ENCODE measurements at regions not wholly inside any gene's neighbourhood (a gene's known extent, or its start where the extent isn't known, plus 50 kb on each side); places are given as distances from the start of the nearest gene placed in this dataset.
"Not testable (repeated sequence)": the region's sequence is repeated elsewhere in the genome, so short reads cannot be mapped to it uniquely, and the experiment has no call there.

DNA sequence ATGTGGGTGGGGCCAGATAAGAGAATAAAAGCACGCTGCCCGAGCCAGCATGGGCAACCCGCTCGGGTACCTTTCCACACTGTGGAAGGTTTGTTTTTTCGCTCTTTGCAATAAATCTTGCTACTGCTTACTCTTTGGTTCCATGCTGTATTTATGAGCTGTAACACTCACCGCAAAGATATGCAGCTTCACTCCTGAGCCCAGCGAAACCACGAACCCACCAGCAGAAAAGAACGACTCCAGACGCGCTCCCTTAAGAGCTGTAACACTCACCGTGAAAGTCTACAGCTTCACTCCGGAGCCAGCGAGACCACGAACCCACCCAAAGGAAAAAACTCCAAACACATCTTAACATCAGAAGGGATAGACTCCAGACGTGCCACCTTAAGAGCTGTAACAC, 76.7 kb downstream of the TFAP2A start:
- H3K4me2 ChIP-seq (ENCODE audit: insufficient read depth, low read length), result no peak overlapping the region
- no peak overlapping the region for H2AFZ ChIP-seq (ENCODE audit: low read depth, low read length)
- H3K79me2 ChIP-seq (ENCODE audit: control insufficient read depth, insufficient read depth, low read length), result no peaks in the 10 kb centered on the region
- CTCF ChIA-PET, result no interaction called here
- no peaks in the 10 kb centered on the region for H3K9me3 ChIP-seq (replicated peaks; ENCODE audit: control insufficient read depth, insufficient read depth, low read length)
- H3K36me3 ChIP-seq (ENCODE audit: control insufficient read depth in 2 of 2, extremely low read depth in 1 of 2, insufficient read depth in 2 of 2, low read length in 2 of 2), result no peaks in the 10 kb centered on the region
- FAIRE-seq, result no peak
- no peak for DNase-seq (ENCODE audit: low read depth, low spot score)
- TF ChIP-seq POLR2A (IDR thresholded peaks at IDR 0.05; ENCODE audit: low read depth, low read length) (no peak), JUN (IDR thresholded peaks at IDR 0.05; ENCODE audit: borderline replicate concordance, insufficient read depth, insufficient read length, low read depth) (no peak)
- TF ChIP-seq, protein P1, sequence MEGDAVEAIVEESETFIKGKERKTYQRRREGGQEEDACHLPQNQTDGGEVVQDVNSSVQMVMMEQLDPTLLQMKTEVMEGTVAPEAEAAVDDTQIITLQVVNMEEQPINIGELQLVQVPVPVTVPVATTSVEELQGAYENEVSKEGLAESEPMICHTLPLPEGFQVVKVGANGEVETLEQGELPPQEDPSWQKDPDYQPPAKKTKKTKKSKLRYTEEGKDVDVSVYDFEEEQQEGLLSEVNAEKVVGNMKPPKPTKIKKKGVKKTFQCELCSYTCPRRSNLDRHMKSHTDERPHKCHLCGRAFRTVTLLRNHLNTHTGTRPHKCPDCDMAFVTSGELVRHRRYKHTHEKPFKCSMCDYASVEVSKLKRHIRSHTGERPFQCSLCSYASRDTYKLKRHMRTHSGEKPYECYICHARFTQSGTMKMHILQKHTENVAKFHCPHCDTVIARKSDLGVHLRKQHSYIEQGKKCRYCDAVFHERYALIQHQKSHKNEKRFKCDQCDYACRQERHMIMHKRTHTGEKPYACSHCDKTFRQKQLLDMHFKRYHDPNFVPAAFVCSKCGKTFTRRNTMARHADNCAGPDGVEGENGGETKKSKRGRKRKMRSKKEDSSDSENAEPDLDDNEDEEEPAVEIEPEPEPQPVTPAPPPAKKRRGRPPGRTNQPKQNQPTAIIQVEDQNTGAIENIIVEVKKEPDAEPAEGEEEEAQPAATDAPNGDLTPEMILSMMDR (IDR thresholded peaks at IDR 0.05; ENCODE audit: extremely low read depth in 1 of 2, insufficient read depth in 1 of 2, low read depth in 1 of 2, low read length in 2 of 2), result no peak
- H3K27me3 ChIP-seq (ENCODE audit: control insufficient read depth in 2 of 2, insufficient read depth in 2 of 2, low read length in 2 of 2), result no peaks in the 10 kb centered on the region
- H3K9ac ChIP-seq (replicated peaks; ENCODE audit: extremely low read depth, insufficient read depth, low read length), result no peak overlapping the region
- no TSS peak for BruUV-seq (replicated peaks)
- H3K9me1 ChIP-seq (replicated peaks; ENCODE audit: control insufficient read depth, extremely low read depth, insufficient read depth, low read length), result no peaks in the 10 kb centered on the region
- intact Hi-C loops (cut with micrococcal nuclease), result no loop called here
- no peaks in the 10 kb centered on the region for H4K20me1 ChIP-seq (replicated peaks; ENCODE audit: control insufficient read depth, extremely low read depth, insufficient read depth, low read length)
- no peak overlapping the region for H3K27ac ChIP-seq (ENCODE audit: insufficient read depth, low read depth, low read length)
- no peak overlapping the region for H3K4me3 ChIP-seq (replicated peaks in 1 of 3; ENCODE audit: insufficient read depth in 1 of 3, low read depth in 1 of 3, low read length in 3 of 3)
- dilution Hi-C loops (cut with MboI; ENCODE audit: extremely low pct_ligation_motif_present, low sequenced_read_pairs), result no loop called here
- H3K4me1 ChIP-seq (ENCODE audit: control insufficient read depth, extremely low read depth, insufficient read depth, low read length), result no peaks in the 10 kb centered on the region
- POLR2A ChIA-PET, result no interaction called here

DNA sequence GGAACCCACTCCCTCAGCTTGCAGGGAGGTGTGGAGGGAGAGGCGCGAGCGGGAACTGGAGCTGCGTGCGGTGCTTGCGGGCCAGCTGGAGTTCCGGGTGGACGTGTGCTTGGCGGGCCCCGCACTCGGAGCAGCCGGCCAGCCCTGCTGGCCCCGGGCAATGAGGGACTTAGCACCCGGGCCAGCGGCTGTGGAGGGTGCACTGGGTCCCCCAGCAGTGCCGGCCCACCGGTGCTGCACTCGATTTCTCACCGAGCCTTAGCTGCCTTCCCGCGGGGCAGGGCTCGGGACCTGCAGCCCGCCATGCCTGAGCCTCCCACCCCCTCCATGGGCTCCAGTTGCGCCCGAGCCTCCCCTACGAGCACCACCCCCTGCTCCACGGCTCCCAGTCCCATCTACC, 77.5 kb downstream of the TFAP2A start:
- H3K9me1 ChIP-seq (replicated peaks; ENCODE audit: control insufficient read depth, extremely low read depth, insufficient read depth, low read length); H3K9me3 ChIP-seq (replicated peaks; ENCODE audit: control insufficient read depth, insufficient read depth, low read length); H3K9ac ChIP-seq (replicated peaks; ENCODE audit: extremely low read depth, insufficient read depth, low read length); FAIRE-seq; H3K27me3 ChIP-seq (ENCODE audit: control insufficient read depth in 2 of 2, insufficient read depth in 2 of 2, low read length in 2 of 2); H3K79me2 ChIP-seq (ENCODE audit: control insufficient read depth, insufficient read depth, low read length); H3K4me3 ChIP-seq (replicated peaks in 1 of 3; ENCODE audit: insufficient read depth in 1 of 3, low read depth in 1 of 3, low read length in 3 of 3); CTCF ChIA-PET; H3K36me3 ChIP-seq (ENCODE audit: control insufficient read depth in 2 of 2, extremely low read depth in 1 of 2, insufficient read depth in 2 of 2, low read length in 2 of 2); DNase-seq (ENCODE audit: low read depth, low spot score); H3K4me2 ChIP-seq (ENCODE audit: insufficient read depth, low read length); BruUV-seq (replicated peaks); H3K27ac ChIP-seq (ENCODE audit: insufficient read depth, low read depth, low read length); POLR2A ChIA-PET; H3K4me1 ChIP-seq (ENCODE audit: control insufficient read depth, extremely low read depth, insufficient read depth, low read length); H2AFZ ChIP-seq (ENCODE audit: low read depth, low read length); dilution Hi-C loops (cut with MboI; ENCODE audit: extremely low pct_ligation_motif_present, low sequenced_read_pairs); H4K20me1 ChIP-seq (replicated peaks; ENCODE audit: control insufficient read depth, extremely low read depth, insufficient read depth, low read length); intact Hi-C loops (cut with micrococcal nuclease): not testable (repeated sequence)
